ENCODE measurements at regions not wholly inside any gene's neighbourhood (a gene's known extent, or its start where the extent isn't known, plus 50 kb on each side); places are given as distances from the start of the nearest gene placed in this dataset.

- no peaks in the 10 kb centered on the region for H3K27me3 ChIP-seq
- H3K4me2 ChIP-seq: no peak overlapping the region
- H4K20me1 ChIP-seq (ENCODE audit: insufficient read depth, poor library complexity, severe bottlenecking): no peaks in the 10 kb centered on the region
- no peaks in the 10 kb centered on the region for H3K79me2 ChIP-seq
- no peak overlapping the region for H3K27ac ChIP-seq
- DNase-seq (ENCODE audit: low spot score): no peak
- H3K9me3 ChIP-seq (ENCODE audit: low read depth): no peaks in the 10 kb centered on the region
- WGBS (ENCODE audit: low lambda C conversion rate, missing lambda C conversion rate): 90% methylated on average over 10 of the region's 10 CpGs
- TF ChIP-seq CTCF (IDR thresholded peaks at IDR 0.05; ENCODE audit: poor library complexity): no peak
- no peak for TF ChIP-seq EZH2 (IDR thresholded peaks at IDR 0.05; ENCODE audit: borderline replicate concordance)
- no peak for TF ChIP-seq EZH2phosphoT487 (IDR thresholded peaks at IDR 0.05; ENCODE audit: low read depth, severe bottlenecking, unreplicated experiment)
- no peak overlapping the region for H2AFZ ChIP-seq
- no peaks in the 10 kb centered on the region for H3K36me3 ChIP-seq (replicated peaks; ENCODE audit: insufficient read depth, low read depth)
- no peaks in the 10 kb centered on the region for H3K9me2 ChIP-seq (replicated peaks; ENCODE audit: insufficient read depth)
- peaks cover 7% of the 10 kb centered on the region for H3K4me1 ChIP-seq (ENCODE audit: insufficient read depth)
- no peak overlapping the region for H3K4me3 ChIP-seq
These were observed 58.1 kb upstream of the GPC1 start for GRCh38 chr2:240377366-240377765.

GRCh38 chr2:240379089-240379636, 56.3 kb upstream of the GPC1 start:
- TF ChIP-seq EZH2 (IDR thresholded peaks at IDR 0.05; ENCODE audit: borderline replicate concordance) (no peak), CTCF (IDR thresholded peaks at IDR 0.05; ENCODE audit: poor library complexity) (no peak)
- H3K36me3 ChIP-seq (replicated peaks; ENCODE audit: insufficient read depth, low read depth): no peaks in the 10 kb centered on the region
- WGBS (ENCODE audit: low lambda C conversion rate, missing lambda C conversion rate): 81% methylated on average over 9 of the region's 9 CpGs
- no peaks in the 10 kb centered on the region for H3K9me3 ChIP-seq (ENCODE audit: low read depth)
- no peak overlapping the region for H3K27ac ChIP-seq
- no peak for DNase-seq (ENCODE audit: low spot score)
- H3K4me3 ChIP-seq: no peak overlapping the region
- H3K4me2 ChIP-seq: no peak overlapping the region
- H3K79me2 ChIP-seq: no peaks in the 10 kb centered on the region
- no peak overlapping the region for H2AFZ ChIP-seq
- H3K4me1 ChIP-seq (ENCODE audit: insufficient read depth): no peaks in the 10 kb centered on the region
- no peaks in the 10 kb centered on the region for H3K9me2 ChIP-seq (replicated peaks; ENCODE audit: insufficient read depth)
- H3K27me3 ChIP-seq: no peaks in the 10 kb centered on the region
- no peaks in the 10 kb centered on the region for H4K20me1 ChIP-seq (ENCODE audit: insufficient read depth, poor library complexity, severe bottlenecking)

GRCh38 chr2:240383099-240383758, 52.2 kb upstream of the GPC1 start:
- WGBS (ENCODE audit: low lambda C conversion rate, missing lambda C conversion rate): 89% methylated on average over 17 of the region's 17 CpGs
- no peak overlapping the region for H3K4me3 ChIP-seq
- TF ChIP-seq EZH2 (IDR thresholded peaks at IDR 0.05; ENCODE audit: borderline replicate concordance) (no peak), EZH2phosphoT487 (IDR thresholded peaks at IDR 0.05; ENCODE audit: low read depth, severe bottlenecking, unreplicated experiment) (no peak), CTCF (IDR thresholded peaks at IDR 0.05; ENCODE audit: poor library complexity) (no peak)
- no peaks in the 10 kb centered on the region for H4K20me1 ChIP-seq (ENCODE audit: insufficient read depth, poor library complexity, severe bottlenecking)
- H3K27me3 ChIP-seq: no peaks in the 10 kb centered on the region
- no peak for DNase-seq (ENCODE audit: low spot score)
- H3K36me3 ChIP-seq (replicated peaks; ENCODE audit: insufficient read depth, low read depth): no peaks in the 10 kb centered on the region
- no peak overlapping the region for H2AFZ ChIP-seq
- H3K9me2 ChIP-seq (replicated peaks; ENCODE audit: insufficient read depth): no peaks in the 10 kb centered on the region
- H3K79me2 ChIP-seq: no peaks in the 10 kb centered on the region
- no peak overlapping the region for H3K27ac ChIP-seq
- H3K4me1 ChIP-seq (ENCODE audit: insufficient read depth): no peaks in the 10 kb centered on the region
- H3K9me3 ChIP-seq (ENCODE audit: low read depth): no peaks in the 10 kb centered on the region
- H3K4me2 ChIP-seq: no peak overlapping the region
